ENCODE measurements at regions not wholly inside any gene's neighbourhood (a gene's known extent, or its start where the extent isn't known, plus 50 kb on each side); places are given as distances from the start of the nearest gene placed in this dataset.

- H3K27ac ChIP-seq (ENCODE audit: low read depth, low read length) = no peak overlapping the region
- DNase-seq (ENCODE audit: low read depth in 1 of 2, low spot score in 2 of 2) = no peak
- no peak for TF ChIP-seq TEAD4 (IDR thresholded peaks at IDR 0.05; ENCODE audit: low read depth, low read length)
- no peak for TF ChIP-seq SAP30 (IDR thresholded peaks at IDR 0.05; ENCODE audit: insufficient read depth, insufficient replicate concordance, low read length)
- no peak for TF ChIP-seq EZH2 (IDR thresholded peaks at IDR 0.05; ENCODE audit: low read depth, low read length, severe bottlenecking)
- no peak for TF ChIP-seq CHD2 (IDR thresholded peaks at IDR 0.05; ENCODE audit: low read length)
- no peak for TF ChIP-seq RNF2 (IDR thresholded peaks at IDR 0.05; ENCODE audit: borderline replicate concordance, low read depth, low read length, missing control alignments, poor library complexity, severe bottlenecking)
- no peak for TF ChIP-seq ATF2 (IDR thresholded peaks at IDR 0.05; ENCODE audit: low read length)
- TF ChIP-seq ATF3 (IDR thresholded peaks at IDR 0.05; ENCODE audit: insufficient read depth, low read depth, low read length) = no peak
- TF ChIP-seq E2F6 (IDR thresholded peaks at IDR 0.05) = no peak
- TF ChIP-seq SP2 (IDR thresholded peaks at IDR 0.05; ENCODE audit: low read length) = no peak
- no peak for TF ChIP-seq TAF7 (optimal IDR thresholded peaks at IDR 0.05; ENCODE audit: borderline replicate concordance, low read depth, low read length)
Measured at GRCh38 chr5:84606784-84607183, 222.1 kb upstream of the EDIL3 start.

More at GRCh38 chr5:84606784-84607183, 222.1 kb upstream of the EDIL3 start:
- no peak overlapping the region for H2BK5ac ChIP-seq (ENCODE audit: low read depth, low read length)
- H4K91ac ChIP-seq (replicated peaks; ENCODE audit: insufficient read length, low read length) = no peak overlapping the region
- H3K4me1 ChIP-seq (replicated peaks in 1 of 4; ENCODE audit: control insufficient read depth in 3 of 4, insufficient read depth in 4 of 4, low read length in 3 of 4) = peaks cover 0 to 14% (median 2%) of the 10 kb centered on the region in 4 experiments; a peak in 4 of 7 replicates
- no peaks in the 10 kb centered on the region; a peak in 1 of 8 replicates for H3K36me3 ChIP-seq (ENCODE audit: control insufficient read depth in 2 of 4, insufficient read depth in 4 of 4, low read length in 3 of 4)
- FAIRE-seq = no peak
- H3K56ac ChIP-seq (replicated peaks; ENCODE audit: insufficient read length, low read depth, low read length) = no peak overlapping the region
- no peak overlapping the region for H2BK12ac ChIP-seq (ENCODE audit: low read depth, low read length)
- no peak overlapping the region for H3K23ac ChIP-seq (ENCODE audit: insufficient read length)
- H4K5ac ChIP-seq (ENCODE audit: insufficient read length, low read depth, low read length) = no peak overlapping the region
- H3K14ac ChIP-seq (ENCODE audit: insufficient read length) = no peak overlapping the region
- H3K4me2 ChIP-seq (ENCODE audit: insufficient read depth in 1 of 2, low read depth in 2 of 2, low read length in 2 of 2) = no peak overlapping the region
- H3K18ac ChIP-seq (ENCODE audit: extremely low read depth, low read length) = no peak overlapping the region
- no peaks in the 10 kb centered on the region for H3K79me2 ChIP-seq (ENCODE audit: control insufficient read depth in 1 of 2, insufficient read depth in 2 of 2, low read length in 2 of 2)
- no peak overlapping the region for H3K4ac ChIP-seq (replicated peaks; ENCODE audit: insufficient read length, low read depth, low read length)
- no peak overlapping the region for H3K4me3 ChIP-seq (ENCODE audit: extremely low read depth in 1 of 4, insufficient read depth in 2 of 4, low read depth in 3 of 4, low read length in 4 of 4)
- WGBS, 2 experiments (ENCODE audit: extremely low coverage in 1 of 2, insufficient coverage in 1 of 2, insufficient read length in 1 of 2, insufficient replicate concordance in 2 of 2, low coverage in 1 of 2, low lambda C conversion rate in 2 of 2, missing lambda C conversion rate in 1 of 2) = 85% methylated on average over 5 of the region's 5 CpGs; no CpG with 5 or more reads in 1 of the 2 experiments
- H2BK20ac ChIP-seq (ENCODE audit: low read length) = no peak overlapping the region
- no peak overlapping the region for H2BK15ac ChIP-seq (ENCODE audit: low read length)
- POLR2A ChIA-PET (ENCODE audit: partially characterized antibody) = no interaction called here
- no peaks in the 10 kb centered on the region for H3K9me3 ChIP-seq (ENCODE audit: insufficient read depth in 2 of 2, low read depth in 1 of 2, low read length in 1 of 2)
- no peaks in the 10 kb centered on the region for H3K23me2 ChIP-seq (ENCODE audit: low read depth, low read length)
- H3K9ac ChIP-seq (replicated peaks in 1 of 4; ENCODE audit: extremely low read depth in 1 of 4, low read depth in 3 of 4, low read length in 3 of 4) = no peak overlapping the region
- H2AFZ ChIP-seq (ENCODE audit: low read length) = no peak overlapping the region
- H2BK120ac ChIP-seq (replicated peaks; ENCODE audit: low read depth, low read length) = no peak overlapping the region
- no peaks in the 10 kb centered on the region for H4K20me1 ChIP-seq (replicated peaks in 1 of 2; ENCODE audit: control insufficient read depth in 1 of 2, insufficient read depth in 2 of 2, low read length in 2 of 2)
- H3K27me3 ChIP-seq (replicated peaks in 1 of 4; ENCODE audit: control insufficient read depth in 3 of 4, extremely low read depth in 1 of 4, insufficient read depth in 3 of 4, low read length in 3 of 4) = peaks cover 0 to 1% (median 0%) of the 10 kb centered on the region in 4 experiments; a peak in 1 of 7 replicates
- CTCF ChIA-PET (ENCODE audit: partially characterized antibody) = no interaction called here
- H2AK5ac ChIP-seq (ENCODE audit: low read depth, low read length) = no peak overlapping the region
- H4K8ac ChIP-seq (ENCODE audit: extremely low read depth, insufficient read depth, low read length) = no peak overlapping the region
- H3K79me1 ChIP-seq (ENCODE audit: low read depth, low read length) = no peaks in the 10 kb centered on the region

All from H1 (cell line).